A549 (cell line): ENCODE measurements at regions not wholly inside any gene's neighbourhood (a gene's known extent, or its start where the extent isn't known, plus 50 kb on each side); places are given as distances from the start of the nearest gene placed in this dataset.

Experiments
- ATAC-seq, 2 experiments: fragments of 200-7000 bp in 1 of 2; fragments of >200 bp in 1 of 2; cut with Nextera tagmentation in 1 of 2; cut with Tn5 transposase in 1 of 2; 3 replicates each; pipeline versions ENCODE4 v1.8.0 to v1.9.1; 2018 to 2020; ENCODE audit warnings: mild to moderate bottlenecking in 1 of 2, moderate library complexity in 1 of 2
- CTCF ChIA-PET: fragments of 300-600 bp; sonication (Branson Sonifier 250); formaldehyde crosslinking; extraction: SDS; loops from one replicate; lab custom pipeline; 2021; ENCODE audit warnings: antibody characterized with exemption, inconsistent platforms; lab: Yijun Ruan, JAX
- POLR2A ChIA-PET: fragments of 350-600 bp; formaldehyde crosslinking; extraction: SDS; loops from one replicate; lab custom pipeline; 2021; ENCODE audit warnings: antibody characterized with exemption, inconsistent platforms; lab: Yijun Ruan, JAX
- DNase-seq, 2 experiments: peaks; one replicate each; pipeline versions ENCODE4 v3.0.0 to v3.0.0-alpha.2; 2011 to 2016; ENCODE audit warnings: low read depth in 1 of 2, low spot score in 1 of 2
- FAIRE-seq: peaks from 2 replicates; lab custom pipeline; 2011; peaks lifted over from hg19 to GRCh38; lab: Jason Lieb, UNC
- H3K27ac ChIP-seq, 2 experiments: fragments of >200 bp; sonication (Bioruptor Twin); formaldehyde crosslinking; 3 replicates each; pipeline ENCODE4 v1.5.1; 2016 to 2017
- H3K4me1 ChIP-seq: fragments of >200 bp; sonication (Bioruptor Twin); formaldehyde crosslinking; 3 replicates; pipeline ENCODE4 v1.6.1; 2016
- H3K4me2 ChIP-seq: fragments of >200 bp; sonication (Bioruptor Twin); formaldehyde crosslinking; 3 replicates; pipeline ENCODE4 v1.6.1; 2016
- H3K4me3 ChIP-seq: fragments of >200 bp; sonication (Bioruptor Twin); formaldehyde crosslinking; 3 replicates; pipeline ENCODE4 v1.5.1; 2016
- H3K9me3 ChIP-seq: fragments of >200 bp; sonication (Bioruptor Twin); formaldehyde crosslinking; 3 replicates; pipeline ENCODE4 v1.6.1; 2016
- BHLHE40 ChIP-seq: IDR thresholded peaks from 2 replicates; pipeline ENCODE4 v1.6.1; 2012; ENCODE audit warnings: low read depth, low read length, inconsistent platforms
- CBX2 ChIP-seq: fragments of 200-600 bp; sonication (generic); IDR thresholded peaks from 2 replicates; pipeline ENCODE4 v1.6.1; 2016; ENCODE audit warnings: low read depth, mild to moderate bottlenecking, borderline replicate concordance
- CBX8 ChIP-seq: fragments of 200-600 bp; sonication (generic); IDR thresholded peaks from 2 replicates; pipeline ENCODE4 v1.6.1; 2016
- CHD2 ChIP-seq: fragments of 150-350 bp; IDR thresholded peaks from 2 replicates; pipeline ENCODE4 v1.6.1; 2014; ENCODE audit warnings: low read length; ENCODE audit not compliant: partially characterized antibody
- HEYL ChIP-seq: fragments of 250-450 bp; sonication (Bioruptor Pico); IDR thresholded peaks from 2 replicates; pipeline ENCODE4 v1.8.0; 2021; ENCODE audit warnings: mild to moderate bottlenecking, moderate library complexity
- KDM5A ChIP-seq: fragments of 200-600 bp; sonication (generic); IDR thresholded peaks from 2 replicates; pipeline ENCODE4 v1.6.1; 2016; ENCODE audit warnings: antibody characterized with exemption, mild to moderate bottlenecking
- NFE2L2 ChIP-seq: fragments of 150-350 bp; conservative IDR thresholded peaks from 2 replicates; pipeline ENCODE4 v1.6.1; 2014; ENCODE audit warnings: low read length
- POLR2AphosphoS2 ChIP-seq: conservative IDR thresholded peaks from 2 replicates; pipeline ENCODE4 v1.6.1; 2012; ENCODE audit warnings: low read length, improper control_type of control experiment, inconsistent platforms
- TP53 ChIP-seq: fragments of 250-450 bp; sonication (Bioruptor Pico); IDR thresholded peaks from 2 replicates; pipeline ENCODE4 v1.5.0; 2021; ENCODE audit warnings: mild to moderate bottlenecking, moderate library complexity
- ZFP36 ChIP-seq: fragments of 450-650 bp; IDR thresholded peaks from 2 replicates; pipeline ENCODE4 v1.6.1; 2014; ENCODE audit warnings: borderline replicate concordance; ENCODE audit not compliant: partially characterized antibody
- ZNF302 ChIP-seq: fragments of 250-450 bp; sonication (Bioruptor Pico); IDR thresholded peaks from 2 replicates; pipeline ENCODE4 v1.9.0; 2021; ENCODE audit warnings: inconsistent platforms, mild to moderate bottlenecking, moderate library complexity
- WGBS: methylation state at CpG from one replicate; pipeline ENCODE4 v1.1.6; 2017; ENCODE audit errors: missing lambda C conversion rate; 5-methylcytosine and 5-hydroxymethylcytosine counted together
- TF ChIP-seq, protein P1 (sequence below): IDR thresholded peaks from 2 replicates; pipeline ENCODE4 v1.6.1; 2012
- TF ChIP-seq, protein P2 (sequence below): fragments of 200-600 bp; sonication (generic); IDR thresholded peaks from 2 replicates; pipeline ENCODE4 v1.6.1; 2016; ENCODE audit warnings: antibody characterized with exemption, mild to moderate bottlenecking, moderate library complexity
- TF ChIP-seq, protein P3 (sequence below): IDR thresholded peaks from 2 replicates; pipeline ENCODE4 v1.6.1; 2012; ENCODE audit warnings: low read depth, borderline replicate concordance

DNA sequence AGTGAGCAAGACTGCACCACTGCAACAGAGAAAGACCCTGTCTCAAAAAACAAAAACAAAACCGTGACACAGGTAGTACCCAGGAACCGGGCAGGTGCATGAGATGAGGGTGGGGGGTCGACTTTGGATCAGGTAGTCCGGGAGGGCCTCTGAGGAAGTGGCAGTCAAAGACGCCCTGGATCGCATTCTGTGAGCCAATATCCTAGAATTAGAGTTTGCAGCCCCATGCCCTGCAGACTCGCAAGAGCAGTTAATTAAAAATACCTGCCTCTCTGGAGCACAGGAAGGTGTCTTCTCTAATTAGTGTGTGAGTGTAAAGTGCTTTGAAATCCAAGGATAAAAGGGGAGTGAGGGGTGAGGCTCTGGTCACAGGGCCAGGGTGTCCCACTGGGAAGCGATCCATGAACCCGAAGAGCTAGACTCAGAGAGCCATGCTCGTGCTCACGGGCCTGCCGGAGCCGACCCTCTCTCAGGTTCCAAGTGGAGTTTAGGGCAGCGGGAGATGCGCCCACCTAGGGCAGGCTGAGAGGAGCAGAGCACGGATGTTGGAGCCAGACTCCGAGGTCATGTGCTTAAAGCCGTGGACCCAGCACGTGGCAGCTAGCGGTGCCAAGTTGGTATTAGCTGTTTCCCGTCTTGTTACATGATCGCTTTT is 74.7 kb upstream of the PTPN1 start:
- CTCF ChIA-PET, result interaction anchor here (0.9 to 2.0 kb wide), 4 partner anchors 9 to 130 kb away, joined by 3 to 7 read pairs (median 4); no protein-coding TSS in a partner anchor
- H3K27ac ChIP-seq, result peak overlapping the region; percentile 90 to 94
- ATAC-seq, result no peak

DNA sequence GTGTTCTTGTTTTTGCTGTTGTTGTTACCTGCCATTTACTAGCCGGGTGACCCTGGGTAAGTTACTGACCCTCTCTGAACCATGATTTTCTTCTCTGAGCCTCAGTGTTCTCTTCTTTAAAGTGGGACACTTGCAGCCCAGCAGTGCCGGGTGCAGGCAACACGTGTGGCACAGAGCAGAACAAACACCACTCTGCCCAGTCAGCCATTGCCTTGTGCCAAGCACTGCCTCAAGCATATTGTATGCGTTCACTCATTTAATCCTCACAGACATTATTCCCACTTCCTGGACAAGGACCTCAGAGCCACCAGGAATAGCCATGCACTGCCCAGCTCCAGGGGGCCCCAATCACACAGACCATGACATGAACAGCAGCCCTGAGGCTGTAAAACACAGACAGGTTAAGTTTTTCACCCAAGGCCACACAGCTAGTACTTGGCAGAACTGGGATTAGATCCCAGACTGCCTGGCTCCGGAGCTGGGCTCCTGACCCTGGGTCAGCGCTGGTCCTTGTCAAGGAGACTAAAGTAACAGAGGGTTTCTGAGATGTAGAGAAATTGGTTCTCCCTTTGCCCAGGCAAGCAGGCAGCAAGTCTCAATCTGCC is 74.0 kb upstream of the PTPN1 start:
- H3K27ac ChIP-seq, result peak overlapping the region; percentile 90 to 94
- DNase-seq (no peak), FAIRE-seq (no peak), ATAC-seq (no peak)
- peaks cover 78% of the 10 kb centered on the region for H3K4me1 ChIP-seq
- 64% methylated on average over 6 of the region's 6 CpGs for WGBS
- POLR2A ChIA-PET, result no interaction called here
- CTCF ChIA-PET, result interaction anchor here (0.9 to 2.0 kb wide), 3 partner anchors 10 to 36 kb away, joined by 3 to 7 read pairs (median 4); no protein-coding TSS in a partner anchor
- TF ChIP-seq NFE2L2, result no peak
- no peak for TF ChIP-seq CBX2
- no peak for TF ChIP-seq CBX8
- no peak for TF ChIP-seq HEYL
- TF ChIP-seq, protein P1, sequence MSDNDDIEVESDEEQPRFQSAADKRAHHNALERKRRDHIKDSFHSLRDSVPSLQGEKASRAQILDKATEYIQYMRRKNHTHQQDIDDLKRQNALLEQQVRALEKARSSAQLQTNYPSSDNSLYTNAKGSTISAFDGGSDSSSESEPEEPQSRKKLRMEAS, result no peak
- TF ChIP-seq, protein P2, sequence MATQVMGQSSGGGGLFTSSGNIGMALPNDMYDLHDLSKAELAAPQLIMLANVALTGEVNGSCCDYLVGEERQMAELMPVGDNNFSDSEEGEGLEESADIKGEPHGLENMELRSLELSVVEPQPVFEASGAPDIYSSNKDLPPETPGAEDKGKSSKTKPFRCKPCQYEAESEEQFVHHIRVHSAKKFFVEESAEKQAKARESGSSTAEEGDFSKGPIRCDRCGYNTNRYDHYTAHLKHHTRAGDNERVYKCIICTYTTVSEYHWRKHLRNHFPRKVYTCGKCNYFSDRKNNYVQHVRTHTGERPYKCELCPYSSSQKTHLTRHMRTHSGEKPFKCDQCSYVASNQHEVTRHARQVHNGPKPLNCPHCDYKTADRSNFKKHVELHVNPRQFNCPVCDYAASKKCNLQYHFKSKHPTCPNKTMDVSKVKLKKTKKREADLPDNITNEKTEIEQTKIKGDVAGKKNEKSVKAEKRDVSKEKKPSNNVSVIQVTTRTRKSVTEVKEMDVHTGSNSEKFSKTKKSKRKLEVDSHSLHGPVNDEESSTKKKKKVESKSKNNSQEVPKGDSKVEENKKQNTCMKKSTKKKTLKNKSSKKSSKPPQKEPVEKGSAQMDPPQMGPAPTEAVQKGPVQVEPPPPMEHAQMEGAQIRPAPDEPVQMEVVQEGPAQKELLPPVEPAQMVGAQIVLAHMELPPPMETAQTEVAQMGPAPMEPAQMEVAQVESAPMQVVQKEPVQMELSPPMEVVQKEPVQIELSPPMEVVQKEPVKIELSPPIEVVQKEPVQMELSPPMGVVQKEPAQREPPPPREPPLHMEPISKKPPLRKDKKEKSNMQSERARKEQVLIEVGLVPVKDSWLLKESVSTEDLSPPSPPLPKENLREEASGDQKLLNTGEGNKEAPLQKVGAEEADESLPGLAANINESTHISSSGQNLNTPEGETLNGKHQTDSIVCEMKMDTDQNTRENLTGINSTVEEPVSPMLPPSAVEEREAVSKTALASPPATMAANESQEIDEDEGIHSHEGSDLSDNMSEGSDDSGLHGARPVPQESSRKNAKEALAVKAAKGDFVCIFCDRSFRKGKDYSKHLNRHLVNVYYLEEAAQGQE, result no peak
- no peak for TF ChIP-seq BHLHE40
- no peak for TF ChIP-seq TP53 (CRISPR knock-in tag)
- no peaks in the 10 kb centered on the region for H3K9me3 ChIP-seq
- H3K4me3 ChIP-seq, result no peak overlapping the region
- H3K4me2 ChIP-seq, result no peak overlapping the region

More for the DNA sequence above, 74.7 kb upstream of the PTPN1 start:
- WGBS, result 88% methylated on average over 22 of the region's 22 CpGs
- Histone ChIP-seq H3K4me1 (peaks cover 82% of the 10 kb centered on the region), H3K4me2 (no peak overlapping the region), H3K4me3 (no peak overlapping the region), H3K9me3 (no peaks in the 10 kb centered on the region)
- POLR2A ChIA-PET, result no interaction called here
- no peak for DNase-seq
- TF ChIP-seq, protein P3, sequence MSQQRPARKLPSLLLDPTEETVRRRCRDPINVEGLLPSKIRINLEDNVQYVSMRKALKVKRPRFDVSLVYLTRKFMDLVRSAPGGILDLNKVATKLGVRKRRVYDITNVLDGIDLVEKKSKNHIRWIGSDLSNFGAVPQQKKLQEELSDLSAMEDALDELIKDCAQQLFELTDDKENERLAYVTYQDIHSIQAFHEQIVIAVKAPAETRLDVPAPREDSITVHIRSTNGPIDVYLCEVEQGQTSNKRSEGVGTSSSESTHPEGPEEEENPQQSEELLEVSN, result no peak
- TF ChIP-seq KDM5A (no peak), CHD2 (no peak), ZNF302 (CRISPR knock-in tag) (no peak), POLR2AphosphoS2 (no peak)
- TF ChIP-seq, protein P1, result no peak
- FAIRE-seq, result no peak

DNA sequence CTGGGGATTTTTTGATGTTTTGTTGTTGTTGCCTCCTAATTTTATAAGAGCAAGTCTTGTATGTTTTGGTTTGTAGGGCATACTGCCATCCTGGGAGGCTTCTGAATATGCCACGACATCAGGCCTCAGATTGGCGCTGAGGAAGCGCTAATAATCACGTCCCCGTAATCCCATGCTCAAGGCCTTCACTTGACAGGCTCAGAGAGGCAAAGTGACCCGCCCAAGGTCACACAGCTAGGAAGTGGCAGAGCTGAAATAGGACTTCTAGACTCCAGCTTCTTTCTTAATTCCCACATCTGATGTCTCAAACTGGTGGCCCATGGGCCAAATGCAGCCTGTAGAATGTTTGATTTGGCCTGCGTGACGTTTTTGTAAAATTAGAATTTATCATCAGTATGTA is 73.5 kb upstream of the PTPN1 start:
- CTCF ChIA-PET, result interaction anchor here (0.6 kb wide), 1 partner anchor 115 kb away, joined by 3 read pairs; no protein-coding TSS in a partner anchor
- ATAC-seq (no peak), FAIRE-seq (no peak), DNase-seq (no peak)
- POLR2A ChIA-PET, result no interaction called here
- H3K9me3 ChIP-seq, result no peaks in the 10 kb centered on the region
- TF ChIP-seq, protein P1, result no peak
- TF ChIP-seq CHD2 (no peak), ZFP36 (peak; percentile 49)
- TF ChIP-seq, all 56 proteins: peak for 1
- Histone ChIP-seq H3K27ac (peak overlapping the region; percentile 90 to 94), H3K4me2 (no peak overlapping the region), H3K4me1 (peaks cover 79% of the 10 kb centered on the region), H3K4me3 (no peak overlapping the region)
- 85% methylated on average over 8 of the region's 8 CpGs for WGBS
